ENCODE measurements at regions not wholly inside any gene's neighbourhood (a gene's known extent, or its start where the extent isn't known, plus 50 kb on each side); places are given as distances from the start of the nearest gene placed in this dataset.

DNA sequence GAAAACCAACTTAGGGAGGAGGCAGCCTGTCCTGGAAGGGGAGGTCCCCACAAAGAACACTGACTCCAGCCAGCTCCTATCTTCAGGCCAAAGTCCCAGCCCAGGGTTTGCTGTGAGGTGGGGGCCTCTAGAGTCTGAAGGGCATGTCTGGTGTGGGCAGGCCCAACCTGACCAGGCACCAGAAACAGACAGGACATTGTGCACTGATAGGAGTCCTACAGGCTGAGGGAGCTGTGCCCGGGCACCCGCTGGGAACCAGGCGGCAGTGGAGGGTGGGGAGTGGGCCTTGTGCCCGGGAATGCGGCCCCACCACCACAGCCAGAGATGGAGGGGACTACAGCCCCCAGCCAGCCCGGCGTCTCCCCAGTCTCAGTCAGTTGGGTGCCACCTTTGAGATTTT, 161.4 kb downstream of the WNT7A start:
- intact Hi-C loops (cut with DNase I; ENCODE audit: low total_unique reads) = no loop called here
- H3K36me3 ChIP-seq = no peaks in the 10 kb centered on the region
- H3K27ac ChIP-seq = no peak overlapping the region
- no peaks in the 10 kb centered on the region for H3K27me3 ChIP-seq
- TF ChIP-seq, protein P1, sequence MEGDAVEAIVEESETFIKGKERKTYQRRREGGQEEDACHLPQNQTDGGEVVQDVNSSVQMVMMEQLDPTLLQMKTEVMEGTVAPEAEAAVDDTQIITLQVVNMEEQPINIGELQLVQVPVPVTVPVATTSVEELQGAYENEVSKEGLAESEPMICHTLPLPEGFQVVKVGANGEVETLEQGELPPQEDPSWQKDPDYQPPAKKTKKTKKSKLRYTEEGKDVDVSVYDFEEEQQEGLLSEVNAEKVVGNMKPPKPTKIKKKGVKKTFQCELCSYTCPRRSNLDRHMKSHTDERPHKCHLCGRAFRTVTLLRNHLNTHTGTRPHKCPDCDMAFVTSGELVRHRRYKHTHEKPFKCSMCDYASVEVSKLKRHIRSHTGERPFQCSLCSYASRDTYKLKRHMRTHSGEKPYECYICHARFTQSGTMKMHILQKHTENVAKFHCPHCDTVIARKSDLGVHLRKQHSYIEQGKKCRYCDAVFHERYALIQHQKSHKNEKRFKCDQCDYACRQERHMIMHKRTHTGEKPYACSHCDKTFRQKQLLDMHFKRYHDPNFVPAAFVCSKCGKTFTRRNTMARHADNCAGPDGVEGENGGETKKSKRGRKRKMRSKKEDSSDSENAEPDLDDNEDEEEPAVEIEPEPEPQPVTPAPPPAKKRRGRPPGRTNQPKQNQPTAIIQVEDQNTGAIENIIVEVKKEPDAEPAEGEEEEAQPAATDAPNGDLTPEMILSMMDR (IDR thresholded peaks at IDR 0.05) = no peak
- no peak overlapping the region for H3K4me3 ChIP-seq
- no peaks in the 10 kb centered on the region for H3K9me3 ChIP-seq
- peak in 1 of 2 donors; percentile 41 for DNase-seq
- no peaks in the 10 kb centered on the region for H3K4me1 ChIP-seq

DNA sequence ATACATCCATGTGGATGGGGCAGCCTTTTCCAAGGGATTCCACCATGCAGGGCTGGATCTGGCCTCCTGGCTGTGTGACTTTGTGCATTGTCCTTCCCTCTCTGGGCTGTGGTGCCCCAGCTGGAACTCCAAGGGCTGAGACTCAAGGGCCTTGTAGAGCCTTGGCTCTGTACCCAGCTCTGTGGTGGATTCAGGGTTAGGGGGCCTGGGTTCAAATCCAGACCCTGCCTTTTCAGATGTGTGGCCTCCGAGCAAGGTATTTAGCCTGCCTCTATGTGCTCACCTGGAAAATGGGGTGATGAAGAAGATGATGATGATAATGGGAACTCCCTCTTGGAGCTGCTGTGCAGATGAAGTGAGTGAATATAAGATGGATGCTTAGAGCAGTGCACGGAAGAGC, 161.9 kb downstream of the WNT7A start:
- TF ChIP-seq, protein P1 (IDR thresholded peaks at IDR 0.05) = no peak
- H3K27me3 ChIP-seq = no peaks in the 10 kb centered on the region
- H3K9me3 ChIP-seq = no peaks in the 10 kb centered on the region
- H3K27ac ChIP-seq = no peak overlapping the region
- H3K4me3 ChIP-seq = no peak overlapping the region
- intact Hi-C loops (cut with DNase I; ENCODE audit: low total_unique reads) = no loop called here
- DNase-seq = peak in 1 of 2 donors; percentile 25
- no peaks in the 10 kb centered on the region for H3K36me3 ChIP-seq
- no peaks in the 10 kb centered on the region for H3K4me1 ChIP-seq

DNA sequence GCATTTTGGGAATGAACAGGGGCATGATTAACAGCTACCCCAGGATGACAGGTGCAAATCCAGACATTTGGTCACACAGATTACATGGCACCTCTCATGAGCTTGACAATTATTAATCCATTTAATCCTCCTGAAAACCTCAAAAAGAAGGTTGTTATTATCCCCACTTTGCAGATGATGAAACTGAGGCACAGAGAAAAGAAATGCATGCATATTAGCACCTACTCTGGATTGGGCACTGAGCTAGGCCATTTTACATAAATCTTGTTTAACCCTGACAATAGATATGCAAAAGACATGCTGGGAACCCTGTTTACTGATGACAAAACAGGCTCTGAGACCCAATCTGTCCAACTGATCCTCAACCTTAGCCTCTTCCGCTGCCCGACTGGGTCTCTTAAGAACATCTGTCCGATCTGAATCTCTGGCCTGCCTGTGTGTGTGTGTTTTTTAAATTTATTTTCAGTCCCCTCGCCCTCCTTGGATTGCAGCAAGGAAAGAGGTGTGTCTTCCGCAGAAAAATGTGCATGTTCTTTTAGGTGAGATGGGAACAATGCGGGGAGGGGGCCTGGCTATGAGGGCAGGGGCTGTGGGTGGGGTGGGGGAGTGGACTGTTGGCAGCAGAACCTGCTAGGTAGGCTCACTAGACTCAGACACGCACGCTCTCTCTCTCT, 162.5 kb downstream of the WNT7A start:
- no peak for DNase-seq
- Histone ChIP-seq H3K27me3 (no peaks in the 10 kb centered on the region), H3K4me3 (no peak overlapping the region), H3K4me1 (no peaks in the 10 kb centered on the region), H3K27ac (no peak overlapping the region), H3K36me3 (no peaks in the 10 kb centered on the region), H3K9me3 (no peaks in the 10 kb centered on the region)
- TF ChIP-seq, protein P1 (IDR thresholded peaks at IDR 0.05) = no peak
- intact Hi-C loops (cut with DNase I; ENCODE audit: low total_unique reads) = no loop called here

DNA sequence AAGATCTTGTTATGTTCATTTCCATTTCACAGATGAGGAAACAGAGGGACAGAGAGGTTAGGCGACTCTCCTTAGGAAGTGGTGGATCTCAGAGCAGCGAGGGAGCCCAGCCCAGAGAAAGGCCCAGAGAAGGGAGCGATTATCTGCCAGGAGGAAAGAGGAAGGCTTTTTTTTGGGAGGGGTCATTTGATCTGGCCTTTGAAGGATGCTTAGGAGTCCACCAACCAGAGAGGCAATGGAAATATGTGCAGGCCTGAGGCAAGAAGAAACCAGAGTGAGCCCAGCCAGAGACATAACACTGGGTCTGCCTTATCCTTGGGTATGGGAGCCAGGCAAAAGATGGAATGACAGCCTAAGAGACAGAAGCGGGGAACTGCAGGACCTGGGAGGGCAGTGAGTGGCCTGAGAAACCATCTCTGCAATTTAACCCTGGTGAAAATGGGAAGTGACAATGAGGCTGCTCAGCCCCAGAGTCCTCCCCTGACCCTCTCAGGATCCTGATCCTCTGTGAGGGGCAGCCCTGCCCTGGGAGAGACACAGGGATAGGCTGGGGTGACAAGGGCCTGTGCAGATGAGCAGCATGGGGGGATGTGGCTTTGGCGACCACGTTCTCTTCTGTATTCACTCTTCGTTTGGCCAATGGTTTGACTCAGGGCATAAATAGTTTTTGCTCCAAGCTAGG, 163.2 kb downstream of the WNT7A start:
- Histone ChIP-seq H3K36me3 (no peaks in the 10 kb centered on the region), H3K27ac (no peak overlapping the region), H3K9me3 (no peaks in the 10 kb centered on the region), H3K4me1 (no peaks in the 10 kb centered on the region), H3K27me3 (no peaks in the 10 kb centered on the region), H3K4me3 (no peak overlapping the region)
- peak in 1 of 2 donors; percentile 49 for DNase-seq
- TF ChIP-seq, protein P1 (IDR thresholded peaks at IDR 0.05) = no peak
- intact Hi-C loops (cut with DNase I; ENCODE audit: low total_unique reads) = no loop called here

DNA sequence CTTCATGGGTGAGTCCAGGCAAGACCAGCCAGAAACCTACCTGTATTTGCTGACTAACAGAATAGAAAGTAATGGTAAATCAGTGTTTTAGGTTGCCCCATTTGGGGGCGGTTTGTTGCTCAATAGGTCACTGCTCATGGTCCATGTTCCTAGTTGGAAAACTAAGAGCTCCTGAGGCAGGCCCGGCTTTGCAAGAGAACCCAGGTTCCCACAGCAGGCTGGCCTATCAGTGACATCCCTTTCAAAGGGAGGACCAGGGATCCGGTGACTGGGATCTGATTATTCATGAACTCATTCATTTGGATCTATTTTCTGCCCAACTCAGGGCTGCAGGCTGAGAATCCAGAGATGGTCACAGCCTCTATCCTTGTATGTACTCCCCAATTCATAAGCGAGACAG, 163.9 kb downstream of the WNT7A start:
- Histone ChIP-seq H3K4me3 (no peak overlapping the region), H3K4me1 (no peaks in the 10 kb centered on the region), H3K36me3 (no peaks in the 10 kb centered on the region), H3K9me3 (no peaks in the 10 kb centered on the region), H3K27ac (no peak overlapping the region), H3K27me3 (no peaks in the 10 kb centered on the region)
- TF ChIP-seq, protein P1 (IDR thresholded peaks at IDR 0.05) = no peak
- intact Hi-C loops (cut with DNase I; ENCODE audit: low total_unique reads) = no loop called here
- peak in 1 of 2 donors; percentile 31 for DNase-seq

All from tibial artery (tissue), 4 donors.